ENCODE measurements at regions not wholly inside any gene's neighbourhood (a gene's known extent, or its start where the extent isn't known, plus 50 kb on each side); places are given as distances from the start of the nearest gene placed in this dataset.

GRCh38 chr5:116378007-116378776 is 196.4 kb downstream of the SEMA6A start:
- H3K9me3 ChIP-seq (ENCODE audit: control insufficient read depth, insufficient read depth, low read length): no peaks in the 10 kb centered on the region
- no peak for TF ChIP-seq CTCF (IDR thresholded peaks at IDR 0.05; ENCODE audit: low read depth, low read length)
- ChIA-PET POLR2A (no interaction called here), CTCF (no interaction called here)
- no peaks in the 10 kb centered on the region for H3K27me3 ChIP-seq (ENCODE audit: control insufficient read depth, insufficient read depth, low read length)
- no peak overlapping the region for H3K4me3 ChIP-seq (ENCODE audit: low read depth, low read length)
- no peak overlapping the region for H3K27ac ChIP-seq (ENCODE audit: low read depth, low read length)
- no peak for DNase-seq (ENCODE audit: low read depth, low spot score)

- no peak overlapping the region for H3K27ac ChIP-seq (ENCODE audit: low read depth, low read length)
- DNase-seq (ENCODE audit: low read depth, low spot score): no peak
- no peak overlapping the region for H3K4me3 ChIP-seq (ENCODE audit: low read depth, low read length)
- POLR2A ChIA-PET: no interaction called here
- CTCF ChIA-PET: no interaction called here
- H3K27me3 ChIP-seq (ENCODE audit: control insufficient read depth, insufficient read depth, low read length): no peaks in the 10 kb centered on the region
- TF ChIP-seq CTCF (IDR thresholded peaks at IDR 0.05; ENCODE audit: low read depth, low read length): no peak
- H3K9me3 ChIP-seq (ENCODE audit: control insufficient read depth, insufficient read depth, low read length): no peaks in the 10 kb centered on the region
Measured at GRCh38 chr5:116377276-116378006, 197.2 kb downstream of the SEMA6A start.

- no peaks in the 10 kb centered on the region for H3K9me3 ChIP-seq (ENCODE audit: control insufficient read depth, insufficient read depth, low read length)
- no peak for TF ChIP-seq CTCF (IDR thresholded peaks at IDR 0.05; ENCODE audit: low read depth, low read length)
- no peak overlapping the region for H3K4me3 ChIP-seq (ENCODE audit: low read depth, low read length)
- no peak overlapping the region for H3K27ac ChIP-seq (ENCODE audit: low read depth, low read length)
- ChIA-PET CTCF (no interaction called here), POLR2A (no interaction called here)
- no peak for DNase-seq (ENCODE audit: low read depth, low spot score)
- no peaks in the 10 kb centered on the region for H3K27me3 ChIP-seq (ENCODE audit: control insufficient read depth, insufficient read depth, low read length)
Measured at GRCh38 chr5:116375926-116376325, 198.7 kb downstream of the SEMA6A start.

DNA sequence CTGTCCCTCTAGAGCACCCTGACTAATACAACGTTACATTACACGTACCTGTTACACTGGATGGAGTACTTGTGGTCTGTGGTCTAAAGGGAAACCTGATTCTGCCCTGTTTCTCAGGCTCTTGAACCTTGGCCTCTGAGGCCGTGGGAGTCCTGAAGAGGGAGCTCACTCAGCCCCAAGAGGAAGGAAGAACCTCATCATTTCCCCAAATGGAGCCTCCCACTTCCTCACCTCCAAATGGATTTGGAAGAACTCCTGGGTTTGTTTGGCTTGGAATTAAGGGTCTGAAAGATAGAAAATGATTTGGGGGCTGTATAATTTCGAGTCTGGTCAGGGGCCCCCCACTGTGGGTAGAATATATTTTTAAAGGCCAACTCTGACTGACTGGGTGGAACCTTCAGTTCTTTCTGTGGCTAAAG is 200.2 kb downstream of the SEMA6A start:
- no peak overlapping the region for H3K27ac ChIP-seq (ENCODE audit: low read depth, low read length)
- no peaks in the 10 kb centered on the region for H3K27me3 ChIP-seq (ENCODE audit: control insufficient read depth, insufficient read depth, low read length)
- CTCF ChIA-PET: no interaction called here
- H3K9me3 ChIP-seq (ENCODE audit: control insufficient read depth, insufficient read depth, low read length): no peaks in the 10 kb centered on the region
- POLR2A ChIA-PET: no interaction called here
- DNase-seq (ENCODE audit: low read depth, low spot score): no peak
- no peak for TF ChIP-seq CTCF (IDR thresholded peaks at IDR 0.05; ENCODE audit: low read depth, low read length)
- no peak overlapping the region for H3K4me3 ChIP-seq (ENCODE audit: low read depth, low read length)

- H3K27ac ChIP-seq (ENCODE audit: low read depth, low read length): no peak overlapping the region
- no peak overlapping the region for H3K4me3 ChIP-seq (ENCODE audit: low read depth, low read length)
- no peak for DNase-seq (ENCODE audit: low read depth, low spot score)
- POLR2A ChIA-PET: no interaction called here
- H3K9me3 ChIP-seq (ENCODE audit: control insufficient read depth, insufficient read depth, low read length): no peaks in the 10 kb centered on the region
- no peak for TF ChIP-seq CTCF (IDR thresholded peaks at IDR 0.05; ENCODE audit: low read depth, low read length)
- CTCF ChIA-PET: no interaction called here
- no peaks in the 10 kb centered on the region for H3K27me3 ChIP-seq (ENCODE audit: control insufficient read depth, insufficient read depth, low read length)
Measured at GRCh38 chr5:116372931-116373597, 201.6 kb downstream of the SEMA6A start.

All from AG04450 (cell line).